ENCODE measurements at regions not wholly inside any gene's neighbourhood (a gene's known extent, or its start where the extent isn't known, plus 50 kb on each side); places are given as distances from the start of the nearest gene placed in this dataset.
"Not testable (repeated sequence)": the region's sequence is repeated elsewhere in the genome, so short reads cannot be mapped to it uniquely, and the experiment has no call there.

- H3K27me3 ChIP-seq (ENCODE audit: control insufficient read depth in 3 of 3, insufficient read depth in 3 of 3, low read length in 3 of 3) = no peaks in the 10 kb centered on the region
- H3K4me3 ChIP-seq (ENCODE audit: low read depth in 1 of 3, low read length in 3 of 3) = no peak overlapping the region
- no peaks in the 10 kb centered on the region for H3K36me3 ChIP-seq (ENCODE audit: control insufficient read depth in 3 of 3, insufficient read depth in 2 of 3, low read depth in 1 of 3, low read length in 3 of 3)
- DNase-seq (no peak), FAIRE-seq (no peak)
- no peak overlapping the region for H3K27ac ChIP-seq (ENCODE audit: low read depth in 1 of 3, low read length in 2 of 3)
- no peaks in the 10 kb centered on the region for H3K4me1 ChIP-seq (ENCODE audit: control insufficient read depth in 3 of 3, insufficient read depth in 2 of 3, low read depth in 1 of 3, low read length in 2 of 3)
- 12 to 28% (median 24%) methylated on average over 4 of the region's 4 CpGs for WGBS, 3 donors
- H3K9me3 ChIP-seq (ENCODE audit: control insufficient read depth in 2 of 2, insufficient read depth in 1 of 2, low read depth in 1 of 2, low read length in 1 of 2) = no peaks in the 10 kb centered on the region
Observed at GRCh38 chr11:82458761-82459160, 274.9 kb downstream of the FAM181B start.

- Histone ChIP-seq H3K27me3 (ENCODE audit: control insufficient read depth in 3 of 3, insufficient read depth in 3 of 3, low read length in 3 of 3) (no peaks in the 10 kb centered on the region), H3K36me3 (ENCODE audit: control insufficient read depth in 3 of 3, insufficient read depth in 2 of 3, low read depth in 1 of 3, low read length in 3 of 3) (no peaks in the 10 kb centered on the region), H3K27ac (ENCODE audit: low read depth in 1 of 3, low read length in 2 of 3) (no peak overlapping the region), H3K4me3 (ENCODE audit: low read depth in 1 of 3, low read length in 3 of 3) (no peak overlapping the region), H3K4me1 (ENCODE audit: control insufficient read depth in 3 of 3, insufficient read depth in 2 of 3, low read depth in 1 of 3, low read length in 2 of 3) (no peaks in the 10 kb centered on the region), H3K9me3 (ENCODE audit: control insufficient read depth in 2 of 2, insufficient read depth in 1 of 2, low read depth in 1 of 2, low read length in 1 of 2) (no peaks in the 10 kb centered on the region)
- 23 to 52% (median 37%) methylated on average over 1 of the region's 1 CpG for WGBS, 3 donors
- FAIRE-seq (no peak), DNase-seq (no peak)
Observed at GRCh38 chr11:82458147-82458546, 275.5 kb downstream of the FAM181B start.

- Histone ChIP-seq H3K4me3 (ENCODE audit: low read depth in 1 of 3, low read length in 3 of 3) (no peak overlapping the region), H3K27ac (ENCODE audit: low read depth in 1 of 3, low read length in 2 of 3) (no peak overlapping the region), H3K9me3 (ENCODE audit: control insufficient read depth in 2 of 2, insufficient read depth in 1 of 2, low read depth in 1 of 2, low read length in 1 of 2) (no peaks in the 10 kb centered on the region), H3K4me1 (ENCODE audit: control insufficient read depth in 3 of 3, insufficient read depth in 2 of 3, low read depth in 1 of 3, low read length in 2 of 3) (no peaks in the 10 kb centered on the region), H3K36me3 (ENCODE audit: control insufficient read depth in 3 of 3, insufficient read depth in 2 of 3, low read depth in 1 of 3, low read length in 3 of 3) (no peaks in the 10 kb centered on the region), H3K27me3 (ENCODE audit: control insufficient read depth in 3 of 3, insufficient read depth in 3 of 3, low read length in 3 of 3) (no peaks in the 10 kb centered on the region)
- no peak for DNase-seq
- FAIRE-seq = no peak
Observed at GRCh38 chr11:82450996-82451395, 282.7 kb downstream of the FAM181B start.

- H3K27ac ChIP-seq (ENCODE audit: low read depth in 1 of 3, low read length in 2 of 3) = no peak overlapping the region
- H3K9me3 ChIP-seq (ENCODE audit: control insufficient read depth in 2 of 2, insufficient read depth in 1 of 2, low read depth in 1 of 2, low read length in 1 of 2) = no peaks in the 10 kb centered on the region
- H3K4me3 ChIP-seq (ENCODE audit: low read depth in 1 of 3, low read length in 3 of 3) = no peak overlapping the region
- DNase-seq = no peak
- H3K27me3 ChIP-seq (ENCODE audit: control insufficient read depth in 3 of 3, insufficient read depth in 3 of 3, low read length in 3 of 3) = no peaks in the 10 kb centered on the region
- no peaks in the 10 kb centered on the region for H3K36me3 ChIP-seq (ENCODE audit: control insufficient read depth in 3 of 3, insufficient read depth in 2 of 3, low read depth in 1 of 3, low read length in 3 of 3)
- no peak for FAIRE-seq
- H3K4me1 ChIP-seq (ENCODE audit: control insufficient read depth in 3 of 3, insufficient read depth in 2 of 3, low read depth in 1 of 3, low read length in 2 of 3) = no peaks in the 10 kb centered on the region
Observed at GRCh38 chr11:82406611-82407010, 327.1 kb downstream of the FAM181B start.

GRCh38 chr11:82405421-82405820 is 328.2 kb downstream of the FAM181B start:
- Histone ChIP-seq H3K4me1 (ENCODE audit: control insufficient read depth in 3 of 3, insufficient read depth in 2 of 3, low read depth in 1 of 3, low read length in 2 of 3) (no peaks in the 10 kb centered on the region), H3K27ac (ENCODE audit: low read depth in 1 of 3, low read length in 2 of 3) (no peak overlapping the region), H3K4me3 (ENCODE audit: low read depth in 1 of 3, low read length in 3 of 3) (no peak overlapping the region), H3K9me3 (ENCODE audit: control insufficient read depth in 2 of 2, insufficient read depth in 1 of 2, low read depth in 1 of 2, low read length in 1 of 2) (no peaks in the 10 kb centered on the region), H3K36me3 (ENCODE audit: control insufficient read depth in 3 of 3, insufficient read depth in 2 of 3, low read depth in 1 of 3, low read length in 3 of 3) (no peaks in the 10 kb centered on the region), H3K27me3 (ENCODE audit: control insufficient read depth in 3 of 3, insufficient read depth in 3 of 3, low read length in 3 of 3) (no peaks in the 10 kb centered on the region)
- DNase-seq = no peak
- WGBS, 3 donors = 32 to 45% (median 35%) methylated on average over 5 of the region's 5 CpGs
- FAIRE-seq = no peak

- no peak for FAIRE-seq
- Histone ChIP-seq H3K27me3 (ENCODE audit: control insufficient read depth in 3 of 3, insufficient read depth in 3 of 3, low read length in 3 of 3) (no peaks in the 10 kb centered on the region), H3K4me1 (ENCODE audit: control insufficient read depth in 3 of 3, insufficient read depth in 2 of 3, low read depth in 1 of 3, low read length in 2 of 3) (no peaks in the 10 kb centered on the region), H3K27ac (ENCODE audit: low read depth in 1 of 3, low read length in 2 of 3) (no peak overlapping the region), H3K9me3 (ENCODE audit: control insufficient read depth in 2 of 2, insufficient read depth in 1 of 2, low read depth in 1 of 2, low read length in 1 of 2) (no peaks in the 10 kb centered on the region), H3K4me3 (ENCODE audit: low read depth in 1 of 3, low read length in 3 of 3) (no peak overlapping the region), H3K36me3 (ENCODE audit: control insufficient read depth in 3 of 3, insufficient read depth in 2 of 3, low read depth in 1 of 3, low read length in 3 of 3) (no peaks in the 10 kb centered on the region)
- no peak for DNase-seq
- WGBS, 3 donors = 90 to 92% (median 91%) methylated on average over 5 of the region's 5 CpGs
Observed at GRCh38 chr11:82404981-82405380, 328.7 kb downstream of the FAM181B start.

GRCh38 chr11:82403640-82404305 is 329.9 kb downstream of the FAM181B start:
- Histone ChIP-seq H3K27me3 (ENCODE audit: control insufficient read depth in 3 of 3, insufficient read depth in 3 of 3, low read length in 3 of 3) (no peaks in the 10 kb centered on the region), H3K4me3 (ENCODE audit: low read depth in 1 of 3, low read length in 3 of 3) (no peak overlapping the region), H3K36me3 (ENCODE audit: control insufficient read depth in 3 of 3, insufficient read depth in 2 of 3, low read depth in 1 of 3, low read length in 3 of 3) (no peaks in the 10 kb centered on the region), H3K9me3 (ENCODE audit: control insufficient read depth in 2 of 2, insufficient read depth in 1 of 2, low read depth in 1 of 2, low read length in 1 of 2) (no peaks in the 10 kb centered on the region), H3K4me1 (ENCODE audit: control insufficient read depth in 3 of 3, insufficient read depth in 2 of 3, low read depth in 1 of 3, low read length in 2 of 3) (no peaks in the 10 kb centered on the region), H3K27ac (ENCODE audit: low read depth in 1 of 3, low read length in 2 of 3) (no peak overlapping the region)
- 92 to 96% (median 94%) methylated on average over 33 to 49 of the region's 49 CpGs for WGBS, 3 donors
- FAIRE-seq (no peak), DNase-seq (no peak)

- Histone ChIP-seq H3K36me3 (ENCODE audit: control insufficient read depth in 3 of 3, insufficient read depth in 2 of 3, low read depth in 1 of 3, low read length in 3 of 3) (no peaks in the 10 kb centered on the region), H3K4me3 (ENCODE audit: low read depth in 1 of 3, low read length in 3 of 3) (no peak overlapping the region), H3K9me3 (ENCODE audit: control insufficient read depth in 2 of 2, insufficient read depth in 1 of 2, low read depth in 1 of 2, low read length in 1 of 2) (no peaks in the 10 kb centered on the region), H3K27me3 (ENCODE audit: control insufficient read depth in 3 of 3, insufficient read depth in 3 of 3, low read length in 3 of 3) (no peaks in the 10 kb centered on the region), H3K27ac (ENCODE audit: low read depth in 1 of 3, low read length in 2 of 3) (no peak overlapping the region), H3K4me1 (ENCODE audit: control insufficient read depth in 3 of 3, insufficient read depth in 2 of 3, low read depth in 1 of 3, low read length in 2 of 3) (no peaks in the 10 kb centered on the region)
- no peak for FAIRE-seq
- 62 to 77% (median 72%) methylated on average over 4 of the region's 4 CpGs for WGBS, 3 donors
- peak in 1 of 2 donors; percentile 3 for DNase-seq
Observed at GRCh38 chr11:82398300-82398815, 335.3 kb downstream of the FAM181B start.

- FAIRE-seq; H3K4me1 ChIP-seq (ENCODE audit: control insufficient read depth in 3 of 3, insufficient read depth in 2 of 3, low read depth in 1 of 3, low read length in 2 of 3); DNase-seq; H3K27ac ChIP-seq (ENCODE audit: low read depth in 1 of 3, low read length in 2 of 3); H3K9me3 ChIP-seq (ENCODE audit: control insufficient read depth in 2 of 2, insufficient read depth in 1 of 2, low read depth in 1 of 2, low read length in 1 of 2); H3K36me3 ChIP-seq (ENCODE audit: control insufficient read depth in 3 of 3, insufficient read depth in 2 of 3, low read depth in 1 of 3, low read length in 3 of 3); H3K4me3 ChIP-seq (ENCODE audit: low read depth in 1 of 3, low read length in 3 of 3); H3K27me3 ChIP-seq (ENCODE audit: control insufficient read depth in 3 of 3, insufficient read depth in 3 of 3, low read length in 3 of 3): not testable (repeated sequence)
- 77 to 86% (median 84%) methylated on average over 5 of the region's 5 CpGs for WGBS, 3 donors
Observed at GRCh38 chr11:82396639-82397038, 337.0 kb downstream of the FAM181B start.

All from small intestine (tissue), 7 donors.